ENCODE measurements at regions not wholly inside any gene's neighbourhood (a gene's known extent, or its start where the extent isn't known, plus 50 kb on each side); places are given as distances from the start of the nearest gene placed in this dataset.

GRCh38 chr5:87836696-87837095, 424.0 kb upstream of the CCNH start:
- POLR2A ChIA-PET, result no interaction called here
- TF ChIP-seq POLR2A (IDR thresholded peaks at IDR 0.05; ENCODE audit: low read length), result no peak
- TF ChIP-seq BCL3 (IDR thresholded peaks at IDR 0.05), result no peak
- no peak for TF ChIP-seq JUNB (IDR thresholded peaks at IDR 0.05)
- TF ChIP-seq CHD2 (IDR thresholded peaks at IDR 0.05; ENCODE audit: low read length, partially characterized antibody), result no peak
- TF ChIP-seq CBX2 (IDR thresholded peaks at IDR 0.05; ENCODE audit: borderline replicate concordance, low read depth), result no peak
- no peak for TF ChIP-seq REST (IDR thresholded peaks at IDR 0.05)
- no peak for TF ChIP-seq KDM1A (IDR thresholded peaks at IDR 0.05; ENCODE audit: low read depth)
- TF ChIP-seq ESRRA (IDR thresholded peaks at IDR 0.05; ENCODE audit: borderline replicate concordance, low read length), result no peak
- TF ChIP-seq MAZ (IDR thresholded peaks at IDR 0.05; ENCODE audit: borderline replicate concordance, low read depth, low read length), result no peak
- no peak for TF ChIP-seq ATOH8 (CRISPR knock-in tag; IDR thresholded peaks at IDR 0.05; ENCODE audit: low read depth)
- no peak for TF ChIP-seq PBX3 (IDR thresholded peaks at IDR 0.05)

GRCh38 chr5:87831499-87831898, 418.8 kb upstream of the CCNH start:
- POLR2A ChIA-PET, result no interaction called here
- ATAC-seq (no peak), DNase-seq (ENCODE audit: low read depth in 1 of 2, low spot score in 1 of 2) (no peak), FAIRE-seq (no peak)
- TF ChIP-seq NR3C1 (IDR thresholded peaks at IDR 0.05) (no peak), RARB (CRISPR knock-in tag; IDR thresholded peaks at IDR 0.05) (no peak), RCOR1 (IDR thresholded peaks at IDR 0.05; ENCODE audit: low read depth, low read length) (no peak), ESRRA (IDR thresholded peaks at IDR 0.05; ENCODE audit: borderline replicate concordance, low read length) (no peak), BCL3 (IDR thresholded peaks at IDR 0.05) (no peak), NPAS2 (CRISPR knock-in tag; IDR thresholded peaks at IDR 0.05; ENCODE audit: borderline replicate concordance) (no peak), FOSB (CRISPR knock-in tag; IDR thresholded peaks at IDR 0.05) (no peak), CHD2 (IDR thresholded peaks at IDR 0.05; ENCODE audit: low read length, partially characterized antibody) (no peak), FOXS1 (CRISPR knock-in tag; IDR thresholded peaks at IDR 0.05) (no peak), KDM1A (IDR thresholded peaks at IDR 0.05; ENCODE audit: low read depth) (no peak), HOXB13 (CRISPR knock-in tag; IDR thresholded peaks at IDR 0.05; ENCODE audit: low read depth) (no peak), REST (IDR thresholded peaks at IDR 0.05) (no peak), PHF8 (IDR thresholded peaks at IDR 0.05; ENCODE audit: borderline replicate concordance, low read depth) (no peak), NFE2L2 (conservative IDR thresholded peaks at IDR 0.05; ENCODE audit: low read length) (no peak), POLR2AphosphoS2 (conservative IDR thresholded peaks at IDR 0.05; ENCODE audit: low read length) (no peak), PBX3 (IDR thresholded peaks at IDR 0.05) (no peak), EP300 (IDR thresholded peaks at IDR 0.05) (no peak), BHLHE40 (IDR thresholded peaks at IDR 0.05; ENCODE audit: low read depth, low read length) (no peak), HDAC2 (IDR thresholded peaks at IDR 0.05) (no peak), ZNF302 (CRISPR knock-in tag; IDR thresholded peaks at IDR 0.05) (no peak)
- no peaks in the 10 kb centered on the region for H3K4me1 ChIP-seq
- no peak overlapping the region for H3K4me2 ChIP-seq
- CTCF ChIA-PET, result no interaction called here
- no peaks in the 10 kb centered on the region for H3K9me3 ChIP-seq
- no peak overlapping the region for H3K4me3 ChIP-seq
- no peak overlapping the region for H3K27ac ChIP-seq
- WGBS (ENCODE audit: missing lambda C conversion rate), result 3% methylated on average over 2 of the region's 2 CpGs

More at GRCh38 chr5:87836696-87837095, 424.0 kb upstream of the CCNH start:
- no peak overlapping the region for H3K4me3 ChIP-seq
- FAIRE-seq (no peak), ATAC-seq (no peak), DNase-seq (ENCODE audit: low read depth in 1 of 2, low spot score in 1 of 2) (no peak)
- no peaks in the 10 kb centered on the region for H3K4me1 ChIP-seq
- CTCF ChIA-PET, result no interaction called here
- 6% methylated on average over 1 of the region's 1 CpG for WGBS (ENCODE audit: missing lambda C conversion rate)
- H3K4me2 ChIP-seq, result no peak overlapping the region
- no peak overlapping the region for H3K27ac ChIP-seq
- H3K9me3 ChIP-seq, result no peaks in the 10 kb centered on the region
